ENCODE measurements at regions not wholly inside any gene's neighbourhood (a gene's known extent, or its start where the extent isn't known, plus 50 kb on each side); places are given as distances from the start of the nearest gene placed in this dataset.

DNA sequence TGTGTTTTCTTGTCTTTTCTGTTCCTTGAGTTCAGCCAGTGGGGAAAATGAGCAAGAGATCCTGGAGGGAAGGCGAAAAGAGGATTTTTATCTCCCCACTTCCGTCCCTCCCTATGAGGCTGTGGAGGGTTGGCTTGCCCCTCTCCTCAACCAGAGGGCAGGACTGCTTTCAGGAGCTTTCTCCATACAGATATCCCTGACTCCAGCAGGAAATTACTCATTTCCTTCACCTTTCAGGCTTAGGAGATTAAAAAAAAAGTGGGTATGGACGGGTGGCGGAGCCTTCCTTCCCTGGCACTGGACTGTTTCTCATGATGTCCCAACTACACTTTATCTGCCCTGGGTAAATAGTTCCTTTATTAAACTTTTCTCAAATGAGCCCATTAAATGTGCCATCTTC is 241.2 kb downstream of the FRK start:
- H3K36me3 ChIP-seq (ENCODE audit: control insufficient read depth in 5 of 5, insufficient read depth in 5 of 5, low read length in 5 of 5), result no peaks in the 10 kb centered on the region
- no peaks in the 10 kb centered on the region for H3K27me3 ChIP-seq (ENCODE audit: control insufficient read depth in 5 of 5, insufficient read depth in 4 of 5, low read length in 5 of 5)
- no peak overlapping the region for H3K4me3 ChIP-seq (ENCODE audit: low read depth in 1 of 5, low read length in 5 of 5)

GRCh38 chr6:115817161-115817560 is 243.5 kb downstream of the FRK start:
- Histone ChIP-seq H3K27me3 (ENCODE audit: control insufficient read depth in 5 of 5, insufficient read depth in 4 of 5, low read length in 5 of 5) (no peaks in the 10 kb centered on the region), H3K9ac (ENCODE audit: low read length in 5 of 5) (no peak overlapping the region), H3K4me3 (ENCODE audit: low read depth in 1 of 5, low read length in 5 of 5) (no peak overlapping the region), H3K36me3 (ENCODE audit: control insufficient read depth in 5 of 5, insufficient read depth in 5 of 5, low read length in 5 of 5) (no peaks in the 10 kb centered on the region), H3K27ac (ENCODE audit: low read depth, low read length) (no peak overlapping the region), H3K4me1 (ENCODE audit: control insufficient read depth in 5 of 5, insufficient read depth in 5 of 5, low read length in 5 of 5) (no peaks in the 10 kb centered on the region), H3K9me3 (ENCODE audit: control insufficient read depth in 5 of 5, low read length in 5 of 5) (peaks cover 0 to 5% (median 0%) of the 10 kb centered on the region in 5 donors)

More for the DNA sequence above, 241.2 kb downstream of the FRK start:
- H3K9me3 ChIP-seq (ENCODE audit: control insufficient read depth in 5 of 5, low read length in 5 of 5), result peaks cover 0 to 5% (median 0%) of the 10 kb centered on the region in 5 donors
- H3K27ac ChIP-seq (ENCODE audit: low read depth, low read length), result no peak overlapping the region
- H3K4me1 ChIP-seq (ENCODE audit: control insufficient read depth in 5 of 5, insufficient read depth in 5 of 5, low read length in 5 of 5), result no peaks in the 10 kb centered on the region
- no peak overlapping the region for H3K9ac ChIP-seq (ENCODE audit: low read length in 5 of 5)

DNA sequence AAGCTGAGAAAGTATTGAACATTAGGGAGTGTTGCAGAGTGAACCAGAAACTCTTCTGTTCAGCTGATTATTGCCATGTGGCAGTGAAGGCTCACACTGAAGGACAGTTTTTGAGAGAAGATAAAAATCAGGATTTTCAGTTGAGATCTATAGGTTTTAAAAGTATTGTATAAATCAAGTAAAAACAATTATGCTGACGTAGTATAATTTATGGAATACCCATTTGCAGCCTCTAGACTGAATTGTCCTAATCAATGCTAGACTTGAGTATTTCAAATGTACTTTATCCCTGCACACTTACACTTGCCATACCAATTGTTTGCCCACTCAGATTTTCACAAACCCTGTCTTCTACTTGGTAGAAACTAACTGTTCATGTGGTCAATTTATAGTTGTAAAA is 245.8 kb downstream of the FRK start:
- Histone ChIP-seq H3K27me3 (ENCODE audit: control insufficient read depth in 5 of 5, insufficient read depth in 4 of 5, low read length in 5 of 5) (no peaks in the 10 kb centered on the region), H3K27ac (ENCODE audit: low read depth, low read length) (no peak overlapping the region), H3K9me3 (ENCODE audit: control insufficient read depth in 5 of 5, low read length in 5 of 5) (peaks cover 0 to 5% (median 0%) of the 10 kb centered on the region in 5 donors), H3K36me3 (ENCODE audit: control insufficient read depth in 5 of 5, insufficient read depth in 5 of 5, low read length in 5 of 5) (no peaks in the 10 kb centered on the region), H3K4me3 (ENCODE audit: low read depth in 1 of 5, low read length in 5 of 5) (no peak overlapping the region), H3K4me1 (ENCODE audit: control insufficient read depth in 5 of 5, insufficient read depth in 5 of 5, low read length in 5 of 5) (no peaks in the 10 kb centered on the region), H3K9ac (ENCODE audit: low read length in 5 of 5) (no peak overlapping the region)

DNA sequence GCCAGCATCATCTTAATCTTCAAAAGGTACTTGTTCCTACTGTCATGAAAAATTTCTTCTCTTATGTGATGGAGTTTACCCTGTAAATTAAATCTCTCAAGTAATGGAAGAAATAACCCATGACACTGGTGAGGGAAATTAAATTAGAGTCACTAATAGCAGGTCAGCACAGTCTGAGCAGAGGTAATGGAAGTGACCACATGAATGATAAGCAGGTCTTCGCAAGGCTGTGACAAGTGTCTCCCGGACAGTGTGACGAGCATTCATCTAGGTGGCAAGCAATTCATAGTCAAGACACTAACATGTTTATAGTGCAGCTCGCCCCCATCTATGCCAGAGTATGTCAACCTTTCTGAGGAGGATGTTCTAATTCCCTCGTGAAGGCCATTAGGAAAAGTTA is 249.2 kb downstream of the FRK start:
- H3K4me1 ChIP-seq (ENCODE audit: control insufficient read depth in 5 of 5, insufficient read depth in 5 of 5, low read length in 5 of 5), result no peaks in the 10 kb centered on the region
- H3K9me3 ChIP-seq (ENCODE audit: control insufficient read depth in 5 of 5, low read length in 5 of 5), result no peaks in the 10 kb centered on the region
- no peak overlapping the region for H3K4me3 ChIP-seq (ENCODE audit: low read depth in 1 of 5, low read length in 5 of 5)
- H3K27ac ChIP-seq (ENCODE audit: low read depth, low read length), result no peak overlapping the region
- H3K36me3 ChIP-seq (ENCODE audit: control insufficient read depth in 5 of 5, insufficient read depth in 5 of 5, low read length in 5 of 5), result no peaks in the 10 kb centered on the region
- no peak overlapping the region for H3K9ac ChIP-seq (ENCODE audit: low read length in 5 of 5)
- H3K27me3 ChIP-seq (ENCODE audit: control insufficient read depth in 5 of 5, insufficient read depth in 4 of 5, low read length in 5 of 5), result no peaks in the 10 kb centered on the region

DNA sequence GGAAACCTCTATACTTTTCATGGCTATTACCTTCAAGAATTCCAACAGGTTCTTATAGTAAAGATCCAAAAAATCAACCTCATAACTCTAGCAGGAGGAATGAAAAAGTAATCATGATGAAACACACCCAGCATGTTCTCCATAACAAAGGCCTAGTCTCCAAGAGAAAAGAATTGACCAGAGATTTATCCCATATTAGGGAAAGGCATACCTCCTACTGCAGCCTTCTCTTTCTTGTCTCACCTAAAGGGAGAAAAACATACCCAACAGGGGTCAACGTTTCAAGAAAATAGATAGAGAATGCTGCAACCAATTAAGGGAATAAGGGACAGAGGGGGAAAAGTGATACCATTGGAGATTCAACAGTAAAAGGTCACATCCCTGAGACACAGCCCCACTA is 262.5 kb downstream of the FRK start:
- no peak overlapping the region for H3K9ac ChIP-seq (ENCODE audit: low read length in 5 of 5)
- H3K4me3 ChIP-seq (ENCODE audit: low read depth in 1 of 5, low read length in 5 of 5), result no peak overlapping the region
- no peaks in the 10 kb centered on the region for H3K36me3 ChIP-seq (ENCODE audit: control insufficient read depth in 5 of 5, insufficient read depth in 5 of 5, low read length in 5 of 5)
- H3K27me3 ChIP-seq (ENCODE audit: control insufficient read depth in 5 of 5, insufficient read depth in 4 of 5, low read length in 5 of 5), result no peaks in the 10 kb centered on the region
- no peak overlapping the region for H3K27ac ChIP-seq (ENCODE audit: low read depth, low read length)
- no peaks in the 10 kb centered on the region for H3K4me1 ChIP-seq (ENCODE audit: control insufficient read depth in 5 of 5, insufficient read depth in 5 of 5, low read length in 5 of 5)
- H3K9me3 ChIP-seq (ENCODE audit: control insufficient read depth in 5 of 5, low read length in 5 of 5), result no peaks in the 10 kb centered on the region

DNA sequence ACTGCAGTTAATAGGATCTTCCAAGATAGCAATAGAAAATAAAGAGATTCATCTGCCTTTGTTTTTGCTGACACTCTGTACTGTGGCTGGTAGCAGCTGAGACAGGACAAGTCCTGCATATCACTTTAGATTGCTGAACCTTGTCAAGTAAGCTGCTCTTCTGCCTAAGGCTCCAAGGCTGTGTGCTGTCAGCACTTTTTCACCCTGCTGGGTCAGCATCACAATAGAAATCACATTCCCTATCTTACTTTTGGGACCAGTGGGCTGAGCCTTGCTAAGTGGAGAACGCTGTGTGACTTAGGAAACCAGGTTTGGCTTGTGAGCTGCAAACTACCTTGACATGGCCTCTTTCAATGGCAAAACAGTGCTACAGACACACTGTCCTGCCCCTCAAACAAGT is 263.9 kb downstream of the FRK start:
- Histone ChIP-seq H3K36me3 (ENCODE audit: control insufficient read depth in 5 of 5, insufficient read depth in 5 of 5, low read length in 5 of 5) (no peaks in the 10 kb centered on the region), H3K9ac (ENCODE audit: low read length in 5 of 5) (no peak overlapping the region), H3K4me3 (ENCODE audit: low read depth in 1 of 5, low read length in 5 of 5) (no peak overlapping the region), H3K27ac (ENCODE audit: low read depth, low read length) (no peak overlapping the region), H3K27me3 (ENCODE audit: control insufficient read depth in 5 of 5, insufficient read depth in 4 of 5, low read length in 5 of 5) (no peaks in the 10 kb centered on the region), H3K4me1 (ENCODE audit: control insufficient read depth in 5 of 5, insufficient read depth in 5 of 5, low read length in 5 of 5) (no peaks in the 10 kb centered on the region), H3K9me3 (ENCODE audit: control insufficient read depth in 5 of 5, low read length in 5 of 5) (no peaks in the 10 kb centered on the region)

DNA sequence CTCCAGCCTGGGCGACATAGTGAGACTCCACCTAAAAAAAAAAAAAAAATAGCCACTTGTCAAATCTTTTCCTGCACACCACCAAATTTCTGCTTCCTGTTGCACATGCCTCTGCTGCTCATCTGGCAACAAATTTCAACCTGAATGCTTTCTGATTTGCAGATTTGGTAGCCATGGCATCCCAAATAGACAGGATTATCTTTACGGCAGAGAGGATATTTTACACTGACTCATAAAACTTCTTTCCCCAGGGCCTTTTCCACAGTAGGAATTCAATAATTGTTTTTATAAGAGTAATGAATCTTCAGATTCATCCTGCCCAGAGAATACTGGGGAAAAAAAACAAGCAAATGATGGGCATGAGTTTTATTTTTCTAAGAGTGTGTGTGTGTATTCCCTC is 264.6 kb downstream of the FRK start:
- H3K27me3 ChIP-seq (ENCODE audit: control insufficient read depth in 5 of 5, insufficient read depth in 4 of 5, low read length in 5 of 5), result no peaks in the 10 kb centered on the region
- no peak overlapping the region for H3K4me3 ChIP-seq (ENCODE audit: low read depth in 1 of 5, low read length in 5 of 5)
- H3K4me1 ChIP-seq (ENCODE audit: control insufficient read depth in 5 of 5, insufficient read depth in 5 of 5, low read length in 5 of 5), result no peaks in the 10 kb centered on the region
- no peaks in the 10 kb centered on the region for H3K36me3 ChIP-seq (ENCODE audit: control insufficient read depth in 5 of 5, insufficient read depth in 5 of 5, low read length in 5 of 5)
- no peak overlapping the region for H3K27ac ChIP-seq (ENCODE audit: low read depth, low read length)
- H3K9ac ChIP-seq (ENCODE audit: low read length in 5 of 5), result no peak overlapping the region
- no peaks in the 10 kb centered on the region for H3K9me3 ChIP-seq (ENCODE audit: control insufficient read depth in 5 of 5, low read length in 5 of 5)

- H3K9me3 ChIP-seq (ENCODE audit: control insufficient read depth in 5 of 5, low read length in 5 of 5), result peaks cover 0 to 5% (median 0%) of the 10 kb centered on the region in 5 donors
- H3K36me3 ChIP-seq (ENCODE audit: control insufficient read depth in 5 of 5, insufficient read depth in 5 of 5, low read length in 5 of 5), result no peaks in the 10 kb centered on the region
- no peak overlapping the region for H3K9ac ChIP-seq (ENCODE audit: low read length in 5 of 5)
- H3K4me3 ChIP-seq (ENCODE audit: low read depth in 1 of 5, low read length in 5 of 5), result no peak overlapping the region
- H3K4me1 ChIP-seq (ENCODE audit: control insufficient read depth in 5 of 5, insufficient read depth in 5 of 5, low read length in 5 of 5), result peaks cover 0 to 16% (median 7%) of the 10 kb centered on the region in 5 donors
- no peak overlapping the region for H3K27ac ChIP-seq (ENCODE audit: low read depth, low read length)
- no peaks in the 10 kb centered on the region for H3K27me3 ChIP-seq (ENCODE audit: control insufficient read depth in 5 of 5, insufficient read depth in 4 of 5, low read length in 5 of 5)
Observed at GRCh38 chr6:115783402-115784061, 277.2 kb downstream of the FRK start.

DNA sequence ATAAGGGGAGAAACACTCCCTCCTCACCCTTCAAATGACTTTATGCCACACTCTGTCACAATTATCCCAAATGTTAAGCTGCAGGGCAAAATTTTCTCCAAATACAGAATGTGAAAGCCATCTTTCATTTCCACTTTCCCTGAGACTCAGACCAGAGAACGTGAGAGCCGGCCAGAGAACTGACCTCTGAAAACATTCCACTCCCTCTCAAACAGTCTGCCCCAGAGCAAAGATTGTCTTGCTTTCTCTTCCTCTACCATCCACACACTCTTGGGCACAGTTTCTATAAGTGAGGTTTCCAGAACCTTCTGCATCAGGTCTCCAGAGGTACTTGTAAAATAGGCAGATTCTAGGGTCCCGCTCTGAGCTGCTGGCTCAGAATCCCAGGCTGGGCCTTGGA is 278.1 kb downstream of the FRK start:
- no peaks in the 10 kb centered on the region for H3K27me3 ChIP-seq (ENCODE audit: control insufficient read depth in 5 of 5, insufficient read depth in 4 of 5, low read length in 5 of 5)
- no peak overlapping the region for H3K4me3 ChIP-seq (ENCODE audit: low read depth in 1 of 5, low read length in 5 of 5)
- no peak overlapping the region for H3K9ac ChIP-seq (ENCODE audit: low read length in 5 of 5)
- peaks cover 0 to 16% (median 7%) of the 10 kb centered on the region in 5 donors for H3K4me1 ChIP-seq (ENCODE audit: control insufficient read depth in 5 of 5, insufficient read depth in 5 of 5, low read length in 5 of 5)
- H3K9me3 ChIP-seq (ENCODE audit: control insufficient read depth in 5 of 5, low read length in 5 of 5), result no peaks in the 10 kb centered on the region
- H3K27ac ChIP-seq (ENCODE audit: low read depth, low read length), result no peak overlapping the region
- H3K36me3 ChIP-seq (ENCODE audit: control insufficient read depth in 5 of 5, insufficient read depth in 5 of 5, low read length in 5 of 5), result no peaks in the 10 kb centered on the region

- H3K36me3 ChIP-seq (ENCODE audit: control insufficient read depth in 5 of 5, insufficient read depth in 5 of 5, low read length in 5 of 5), result no peaks in the 10 kb centered on the region
- H3K9ac ChIP-seq (ENCODE audit: low read length in 5 of 5), result no peak overlapping the region
- H3K4me3 ChIP-seq (ENCODE audit: low read depth in 1 of 5, low read length in 5 of 5), result no peak overlapping the region
- H3K27ac ChIP-seq (ENCODE audit: low read depth, low read length), result no peak overlapping the region
- H3K4me1 ChIP-seq (ENCODE audit: control insufficient read depth in 5 of 5, insufficient read depth in 5 of 5, low read length in 5 of 5), result no peaks in the 10 kb centered on the region
- no peaks in the 10 kb centered on the region for H3K27me3 ChIP-seq (ENCODE audit: control insufficient read depth in 5 of 5, insufficient read depth in 4 of 5, low read length in 5 of 5)
- no peaks in the 10 kb centered on the region for H3K9me3 ChIP-seq (ENCODE audit: control insufficient read depth in 5 of 5, low read length in 5 of 5)
Observed at GRCh38 chr6:115773741-115774140, 286.9 kb downstream of the FRK start.

Data from subcutaneous abdominal adipose tissue (tissue), 5 donors.